HG02763 (cell line): ENCODE measurements at regions not wholly inside any gene's neighbourhood (a gene's known extent, or its start where the extent isn't known, plus 50 kb on each side); places are given as distances from the start of the nearest gene placed in this dataset.
A peak's percentile ranks its signal among the peaks of the same experiment; 100 is the strongest.

Source experiments
- ATAC-seq: cut with Tn5 transposase; IDR thresholded peaks from one replicate; pipeline ENCODE4 v1.9.1; 2021; ENCODE audit warnings: mild to moderate bottlenecking, moderate library complexity; ENCODE audit not compliant: unreplicated experiment

DNA sequence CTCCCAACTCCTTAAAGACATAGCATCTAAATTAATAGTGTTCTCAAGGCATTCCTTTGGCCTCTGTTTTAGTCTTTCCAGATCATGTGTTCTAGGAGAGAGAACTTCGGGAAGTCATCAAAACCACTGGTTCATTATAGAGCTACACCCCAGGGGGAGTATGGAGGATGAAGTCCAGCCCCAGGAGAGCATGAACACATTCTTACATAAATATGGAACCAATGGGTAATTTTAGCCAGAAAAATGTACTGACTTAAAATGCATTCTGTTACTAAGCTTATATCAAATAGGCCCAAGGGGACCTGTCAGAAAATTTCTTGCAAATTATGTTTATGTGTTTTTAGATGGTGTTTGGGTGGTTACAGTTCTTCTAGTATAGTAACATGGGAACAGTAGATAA lies 165.2 kb downstream of the NTMT2 start:
- no peak for ATAC-seq

DNA sequence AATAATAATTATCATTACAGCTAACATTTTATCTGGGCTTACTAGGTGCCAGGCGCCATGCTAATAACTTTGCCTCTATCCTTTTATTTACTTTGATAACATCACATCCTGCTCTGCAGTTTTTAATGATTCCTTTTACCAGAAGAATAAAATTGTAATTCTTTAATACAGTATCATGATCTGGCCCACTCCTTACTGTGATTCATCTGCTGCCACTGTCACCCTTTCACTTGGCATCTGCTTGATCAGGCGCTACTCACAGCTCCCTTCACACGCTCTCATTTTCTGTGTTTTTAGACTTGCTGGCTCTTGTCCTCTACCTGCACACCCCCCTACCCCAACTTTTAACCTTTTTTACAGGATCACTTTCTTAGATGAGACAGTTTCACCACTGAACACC lies 167.5 kb downstream of the NTMT2 start:
- no peak for ATAC-seq

DNA sequence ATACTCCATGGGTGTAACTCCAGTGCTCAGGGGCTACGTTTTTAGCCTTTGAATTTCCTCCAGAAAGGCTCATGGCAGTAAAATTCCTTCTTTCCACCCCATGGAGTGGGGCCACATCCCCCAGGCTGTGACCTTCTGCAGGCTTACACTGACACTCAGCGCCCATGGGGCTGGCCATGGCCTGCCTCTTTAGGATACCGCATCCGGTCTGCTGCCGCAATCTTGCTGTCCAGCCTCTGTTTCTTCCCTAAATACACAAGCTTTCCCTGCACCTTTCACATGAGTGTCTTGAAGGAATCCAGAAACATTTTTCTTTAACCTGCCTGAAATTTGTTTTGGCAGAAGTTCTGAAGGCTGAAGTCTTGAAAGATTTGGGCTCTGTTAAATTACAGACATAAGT lies 170.5 kb downstream of the NTMT2 start:
- no peak for ATAC-seq

DNA sequence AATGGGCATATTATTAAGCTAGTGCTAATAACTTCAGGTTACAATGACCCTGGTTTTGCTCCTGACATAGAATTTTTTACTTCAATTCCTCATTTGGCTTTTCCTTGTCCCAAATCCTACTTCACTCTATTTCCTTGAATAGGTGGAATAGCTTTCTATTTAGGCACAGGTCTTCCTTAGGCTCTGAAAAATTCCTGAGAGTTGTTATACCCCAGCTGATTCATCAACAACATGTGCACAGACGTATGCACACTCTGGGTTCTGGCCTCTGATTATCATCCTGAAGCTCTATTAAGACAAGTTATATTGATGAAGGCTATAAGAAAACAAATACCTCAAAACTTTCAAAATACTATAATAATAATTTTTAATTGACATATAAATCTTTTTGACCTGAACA lies 172.4 kb downstream of the NTMT2 start:
- ATAC-seq: no peak

DNA sequence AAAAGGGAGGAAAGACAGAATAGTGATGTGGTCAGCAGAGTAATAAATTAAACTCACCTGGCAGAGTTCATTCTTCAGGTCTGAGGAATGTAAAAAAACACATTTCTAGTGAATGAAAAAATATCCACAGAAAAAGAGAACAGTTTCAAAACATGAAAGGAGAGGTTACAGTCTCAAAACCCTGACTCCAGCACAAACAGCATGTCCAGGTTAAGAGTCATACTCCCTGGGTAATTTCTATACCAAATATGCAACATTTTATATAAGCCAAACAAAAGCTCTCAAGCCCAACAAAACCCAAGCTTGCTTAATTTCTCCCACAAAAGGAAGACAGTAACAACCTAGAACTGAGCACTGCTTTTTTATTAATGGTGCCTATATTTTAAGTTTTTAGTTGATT lies 173.0 kb downstream of the NTMT2 start:
- ATAC-seq: no peak

DNA sequence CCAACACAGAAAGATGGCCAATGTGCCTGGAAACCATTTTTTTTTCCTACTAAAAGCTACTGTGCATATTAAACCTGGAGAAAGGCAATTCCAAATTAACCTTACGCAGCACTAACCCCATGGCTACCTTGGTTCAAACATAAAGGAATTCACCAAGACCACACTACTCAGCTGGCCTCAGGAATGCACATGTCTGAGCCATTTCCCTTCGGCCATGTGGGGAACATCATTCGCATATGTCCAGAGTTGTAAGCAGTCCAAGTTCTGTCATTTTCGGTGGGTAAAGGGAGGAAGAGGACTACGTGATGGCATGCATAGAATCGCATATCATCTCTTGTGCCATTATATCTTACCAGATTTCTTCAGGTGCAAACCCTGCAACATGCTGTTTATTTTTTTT lies 175.4 kb downstream of the NTMT2 start:
- ATAC-seq: no peak

DNA sequence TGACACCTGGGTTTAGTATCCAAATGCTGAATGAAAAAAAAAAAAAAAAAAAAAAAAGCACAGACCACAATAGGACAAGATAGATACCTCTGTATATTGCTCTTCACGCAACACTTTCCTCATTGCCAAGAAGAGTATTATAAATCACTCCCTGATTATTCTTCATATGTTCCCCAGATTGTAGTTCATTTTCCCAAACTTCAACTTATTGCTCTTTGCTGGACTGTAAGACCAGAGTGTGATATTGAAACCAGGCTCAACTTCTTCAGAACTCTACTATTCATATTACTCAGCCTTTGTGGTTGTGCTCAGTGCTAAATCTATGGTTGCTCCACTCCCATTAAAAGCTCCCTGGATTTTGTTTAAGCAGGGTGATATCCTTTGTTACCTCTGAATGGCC lies 180.4 kb downstream of the NTMT2 start:
- ATAC-seq: no peak

DNA sequence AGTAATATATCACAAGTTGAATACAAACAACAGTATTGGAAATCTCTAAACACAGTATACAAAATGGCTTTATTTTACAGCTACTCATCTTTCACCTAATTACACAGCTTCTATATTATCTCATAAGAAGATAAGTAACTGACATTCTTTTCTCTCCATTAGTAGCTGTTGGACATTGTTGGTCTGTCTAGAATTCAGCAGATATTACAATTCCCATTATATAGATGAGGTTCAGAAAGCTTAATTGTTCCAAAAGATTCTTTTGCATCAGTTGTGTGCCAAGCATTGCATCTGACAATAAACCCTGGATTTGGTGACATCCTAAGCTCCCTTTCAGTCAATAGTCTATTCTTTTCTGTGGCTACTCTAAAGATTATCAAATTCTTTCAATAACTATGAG lies 187.0 kb downstream of the NTMT2 start:
- ATAC-seq: no peak

DNA sequence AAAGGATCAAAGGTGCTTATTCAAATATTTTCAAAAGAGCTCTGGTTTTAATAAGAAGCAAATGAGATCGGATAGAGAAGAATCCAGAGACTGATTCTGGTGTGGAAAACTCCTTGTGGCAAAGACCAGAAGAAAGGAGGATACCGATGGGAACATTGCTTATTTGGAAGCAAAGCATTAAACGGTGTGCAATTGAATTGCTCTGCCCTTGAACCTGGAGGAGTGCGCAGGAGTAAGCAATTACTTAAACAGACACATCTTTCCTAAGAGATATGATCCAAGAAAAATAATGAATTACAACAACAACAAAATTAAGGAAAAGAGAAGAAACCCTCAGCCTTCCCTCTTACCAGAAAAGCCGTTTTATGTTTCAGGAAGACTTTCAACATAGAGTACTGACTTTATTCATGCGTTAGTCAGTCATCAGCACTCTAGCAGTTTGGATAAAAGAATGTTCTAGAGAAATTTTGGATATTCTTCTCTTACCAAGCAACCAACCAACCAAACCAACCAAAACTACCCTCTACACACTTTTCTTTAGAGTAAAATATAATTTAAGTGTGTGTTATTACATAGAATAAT lies 191.7 kb downstream of the NTMT2 start:
- ATAC-seq: no peak

DNA sequence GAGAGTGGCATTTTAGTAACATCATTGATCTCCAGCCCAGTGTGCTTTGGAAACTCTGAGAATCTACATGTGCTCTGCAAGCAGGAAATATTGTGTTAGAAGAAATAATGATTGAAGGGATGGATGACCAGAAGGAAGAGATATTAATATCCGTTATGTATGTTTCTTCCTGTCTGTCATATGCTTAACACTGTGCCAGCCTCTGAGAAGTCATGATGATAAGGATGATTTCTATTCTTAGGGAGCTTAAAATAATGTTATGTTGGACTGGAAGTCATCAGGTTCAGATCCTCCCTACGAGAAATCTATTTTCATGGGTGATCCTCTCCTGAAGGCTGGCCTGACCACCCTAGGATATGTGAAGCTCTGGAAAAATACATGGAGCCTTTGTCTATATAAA lies 192.4 kb upstream of the GORAB start:
- ATAC-seq: no peak

DNA sequence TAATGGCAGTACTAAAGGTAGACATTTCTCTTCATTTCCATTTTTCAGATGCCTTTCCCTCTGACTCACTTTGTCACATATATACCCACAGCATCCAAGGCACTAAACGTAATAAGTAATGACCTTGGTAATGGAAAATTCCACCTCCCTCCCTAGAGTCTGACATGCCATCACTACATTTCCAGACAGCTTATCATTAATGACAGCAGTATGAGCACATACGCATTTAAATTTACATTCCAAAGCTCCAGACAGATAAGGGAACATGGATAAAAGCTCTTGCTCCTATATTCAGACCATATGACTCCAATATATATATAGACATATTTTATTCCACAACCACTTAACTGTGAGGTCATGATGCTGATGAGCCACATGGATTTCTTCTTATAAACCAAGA lies 191.7 kb upstream of the GORAB start:
- no peak for ATAC-seq

DNA sequence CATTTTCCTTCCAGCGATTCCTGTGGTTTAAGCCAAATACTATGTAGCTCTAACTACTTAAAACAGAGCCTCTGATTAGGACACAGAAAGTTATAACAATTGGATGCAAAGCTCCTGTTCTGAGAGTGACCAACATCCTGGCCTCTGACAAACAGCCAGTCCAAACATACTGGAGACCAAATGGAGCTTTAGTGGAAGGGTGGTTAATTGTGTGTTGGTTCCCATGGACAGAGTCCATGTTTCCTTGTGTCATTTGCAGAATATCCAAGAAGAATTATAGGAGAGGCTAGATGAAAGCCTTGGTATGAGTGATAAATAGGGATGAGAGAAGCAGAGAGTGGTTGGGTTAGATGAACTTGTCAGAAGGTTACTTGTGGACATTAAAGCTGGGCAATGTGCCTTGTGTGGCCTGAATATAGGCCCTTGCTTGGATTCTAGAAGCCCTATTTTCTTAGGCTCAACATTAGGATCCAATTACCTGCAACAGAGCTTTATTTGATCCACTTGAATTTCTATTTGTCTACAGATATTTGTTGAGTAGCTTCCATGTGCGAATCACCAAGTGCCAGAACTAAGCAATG lies 180.5 kb upstream of the GORAB start:
- no peak for ATAC-seq

DNA sequence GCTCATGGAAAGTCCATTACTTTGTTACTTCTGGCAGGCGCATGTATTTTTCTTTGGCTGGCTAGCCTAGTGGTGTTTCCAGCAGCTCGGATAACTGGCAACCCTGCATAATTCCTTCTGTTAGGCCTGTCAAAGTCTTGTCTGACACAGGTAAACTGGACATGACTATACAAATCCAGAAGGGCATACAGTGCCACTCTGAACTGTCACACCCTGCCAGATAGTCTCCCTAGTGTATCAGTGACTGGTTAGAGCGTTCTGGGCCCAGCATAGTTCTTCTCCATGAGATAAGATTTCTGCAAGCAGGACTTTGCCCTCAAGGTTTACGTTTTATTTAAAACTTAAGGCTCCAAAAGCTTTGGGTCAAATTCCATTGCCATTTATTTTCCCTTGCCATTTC lies 177.7 kb upstream of the GORAB start:
- no peak for ATAC-seq

DNA sequence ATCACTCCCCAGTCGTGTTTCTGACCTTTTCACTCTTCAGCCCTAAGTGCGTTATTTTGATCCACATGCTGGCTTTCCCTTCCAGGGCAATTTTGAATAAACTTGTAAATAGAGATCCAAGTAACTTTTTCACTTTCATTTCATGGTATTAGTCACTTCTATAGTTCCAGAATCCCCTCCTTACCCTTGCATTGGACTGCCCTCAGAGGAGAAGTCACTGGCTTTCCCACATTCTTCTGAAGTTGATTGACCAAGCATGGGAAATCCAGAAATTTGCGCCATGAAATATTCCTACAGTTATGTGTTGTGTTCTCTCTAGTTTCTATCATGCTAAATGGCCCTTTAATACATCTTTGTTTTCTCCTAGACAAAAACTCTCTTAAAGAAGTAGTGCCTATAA lies 177.3 kb upstream of the GORAB start:
- ATAC-seq: no peak

DNA sequence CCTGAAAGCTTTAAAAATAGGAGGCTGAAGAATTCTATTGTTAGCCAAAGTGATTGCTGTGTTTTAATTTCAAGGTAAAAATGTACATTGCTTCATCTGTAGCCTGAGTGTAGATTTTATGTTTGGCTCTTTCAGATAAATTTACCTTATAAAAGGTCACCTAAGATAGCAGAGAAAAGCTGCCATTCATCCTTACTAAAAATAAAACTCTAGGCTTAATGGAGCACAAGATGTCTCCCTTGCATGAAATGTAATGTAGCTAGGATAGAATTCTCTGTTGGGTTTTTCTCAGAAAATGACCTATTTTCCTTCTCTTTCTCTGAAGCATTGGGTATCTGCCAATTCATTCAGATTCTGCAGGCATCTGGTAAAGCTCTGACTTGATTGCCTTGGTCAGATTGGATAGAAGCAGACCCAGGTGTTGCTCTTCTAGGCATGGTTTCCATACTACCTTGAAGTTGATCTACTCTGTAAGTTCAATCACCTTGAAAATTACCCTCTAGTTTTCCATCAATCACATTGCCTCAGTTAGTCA lies 176.6 kb upstream of the GORAB start:
- ATAC-seq: no peak

DNA sequence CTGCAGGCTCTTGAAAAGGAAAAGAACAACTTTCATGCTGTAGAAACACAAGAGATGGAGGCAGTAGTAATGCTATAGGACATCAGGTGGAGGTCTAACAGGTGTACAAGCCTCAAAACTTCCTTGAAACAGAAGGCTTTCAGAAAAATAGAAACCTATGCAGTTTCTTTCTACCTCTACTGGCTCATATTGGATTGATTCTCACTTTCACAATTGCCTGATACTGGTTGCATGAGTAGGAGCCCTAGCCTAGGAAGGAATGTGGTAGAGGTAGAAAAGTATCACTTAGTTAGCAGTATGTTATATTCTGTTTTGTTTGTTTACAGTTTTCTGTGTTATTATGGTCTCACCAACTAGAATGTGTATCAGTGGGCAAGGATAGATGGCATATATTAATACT lies 175.4 kb upstream of the GORAB start:
- ATAC-seq: peak; percentile 48

DNA sequence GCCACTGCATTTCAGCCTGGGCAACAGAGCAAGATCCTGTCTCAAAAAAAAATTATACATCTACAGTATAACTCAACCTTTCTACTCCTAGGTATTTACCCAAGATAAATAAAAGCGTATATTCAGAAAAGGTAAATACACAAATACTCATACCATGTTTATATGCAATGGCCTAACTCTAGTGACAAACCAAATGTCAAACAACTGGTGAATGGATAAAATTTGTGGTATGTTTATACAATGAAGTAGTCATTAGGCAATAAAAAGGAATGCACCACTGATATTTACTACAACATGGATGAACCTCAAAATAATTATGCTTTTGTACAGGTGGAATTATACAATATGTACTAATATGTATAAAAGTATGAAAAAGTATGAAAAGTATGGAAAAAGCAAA lies 174.2 kb upstream of the GORAB start:
- no peak for ATAC-seq

DNA sequence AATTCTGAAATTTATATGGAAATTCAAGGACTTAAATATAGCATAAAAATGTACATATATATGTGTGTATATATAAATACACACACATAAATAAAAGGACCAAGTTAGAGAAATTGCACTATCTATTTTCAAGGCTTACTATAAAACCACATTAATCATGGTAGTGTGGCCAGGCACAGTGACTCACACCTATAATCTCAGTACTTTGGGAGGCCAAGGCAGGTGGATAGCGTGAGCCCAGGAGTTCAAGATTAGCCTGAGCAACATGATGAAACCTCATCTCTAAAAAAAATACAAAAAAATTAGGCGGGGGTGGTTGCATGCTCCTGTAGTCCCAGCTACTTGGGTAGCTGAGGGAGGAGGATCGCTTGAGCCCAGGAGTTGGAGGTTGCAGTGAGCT lies 171.4 kb upstream of the GORAB start:
- no peak for ATAC-seq

DNA sequence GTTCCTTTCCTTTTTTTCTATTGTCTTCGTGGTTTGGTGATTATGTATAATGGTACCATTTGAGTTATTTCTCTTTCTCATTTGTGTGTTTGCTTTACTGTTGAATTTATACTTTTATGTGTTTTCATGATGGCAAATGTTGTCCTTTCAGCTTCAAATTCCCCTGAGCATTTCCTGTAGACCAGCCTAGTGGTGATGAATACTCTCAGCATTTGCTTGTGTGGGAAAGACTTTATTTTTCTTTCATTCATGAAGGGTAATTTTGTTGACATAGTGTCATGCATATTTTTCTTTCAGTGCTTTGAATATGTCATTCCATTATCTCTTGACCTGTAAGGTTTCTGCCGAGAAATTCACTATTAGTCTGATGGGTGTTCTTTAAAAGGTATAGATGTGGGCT lies 166.6 kb upstream of the GORAB start:
- no peak for ATAC-seq

DNA sequence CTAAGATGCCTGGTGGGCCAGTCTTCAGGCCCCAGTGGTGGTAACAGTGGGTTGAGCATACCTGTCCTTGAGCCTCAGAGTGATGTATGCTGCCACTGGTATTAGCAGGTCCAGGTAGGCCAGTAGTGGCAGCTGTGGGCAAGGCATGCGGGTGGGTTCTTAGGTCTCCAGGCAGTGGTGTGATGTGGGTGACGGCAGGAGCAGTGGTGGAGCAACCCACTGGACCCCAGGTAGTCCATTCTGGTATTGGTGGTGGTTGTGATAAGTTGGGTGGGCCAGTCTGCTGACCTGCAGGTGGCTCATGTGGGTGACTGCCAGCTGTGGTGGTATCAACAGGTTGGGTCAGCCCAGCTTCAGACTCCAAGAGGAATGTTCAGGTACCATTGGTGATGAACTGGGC lies 165.0 kb upstream of the GORAB start:
- ATAC-seq: no peak

DNA sequence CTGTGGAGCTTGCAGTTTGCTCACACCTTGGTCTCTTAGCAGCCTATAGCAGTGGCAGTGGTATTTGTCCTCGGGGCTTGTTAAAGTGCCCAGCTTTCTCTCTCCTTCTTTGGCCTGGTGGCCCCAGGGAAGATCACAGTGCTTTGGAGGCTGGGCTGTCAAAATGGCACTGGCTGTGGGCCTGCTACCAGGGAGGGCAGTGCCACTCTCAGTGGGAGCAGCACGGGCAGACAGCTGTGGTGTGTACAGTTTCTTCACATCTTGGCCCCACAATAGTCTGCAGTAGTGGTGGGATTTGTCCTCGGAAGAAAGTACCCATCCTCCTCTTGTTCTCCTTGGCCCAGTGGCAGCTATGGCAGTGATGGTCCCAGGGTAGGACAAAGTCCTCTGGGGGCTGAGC lies 164.4 kb upstream of the GORAB start:
- no peak for ATAC-seq

DNA sequence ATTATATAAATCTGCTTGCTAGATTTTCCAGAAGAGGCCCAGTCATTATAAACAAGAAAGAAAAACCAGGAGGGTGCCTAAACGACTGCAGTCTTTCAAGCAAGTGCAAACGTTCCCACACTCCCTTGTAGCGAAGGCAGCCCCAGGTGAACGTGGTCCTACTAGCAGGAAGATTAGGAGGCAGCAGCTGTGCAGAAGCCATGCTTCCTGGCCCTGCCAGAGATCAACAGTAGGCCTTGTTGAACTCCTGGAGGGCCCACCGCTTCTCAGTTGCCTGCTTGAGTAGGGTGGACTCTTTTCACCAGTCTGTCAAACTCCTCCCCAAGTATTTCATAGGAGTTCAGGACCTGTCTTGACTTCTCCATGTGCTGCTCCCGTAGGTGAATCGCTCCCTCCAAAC lies 163.0 kb upstream of the GORAB start:
- no peak for ATAC-seq

DNA sequence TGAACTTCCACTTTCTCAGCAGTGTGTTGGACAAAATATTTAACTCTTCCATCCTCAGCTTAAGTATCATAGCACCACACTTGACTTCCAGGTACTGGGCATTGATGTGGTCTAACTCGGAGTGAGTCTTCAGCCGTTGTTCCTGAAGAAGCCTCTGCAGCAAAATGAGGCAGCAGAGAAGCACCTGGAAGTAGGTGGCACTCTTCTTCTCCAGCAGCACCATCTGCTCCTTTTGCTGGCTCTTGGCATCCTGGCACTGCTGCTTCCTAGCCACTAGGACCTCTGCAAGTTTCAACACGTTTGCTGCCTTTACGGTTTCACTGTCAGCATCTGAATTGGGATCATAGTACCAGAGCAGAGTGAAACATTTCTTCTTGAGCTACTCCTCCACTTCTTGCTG lies 162.5 kb upstream of the GORAB start:
- no peak for ATAC-seq
